Panc1 (cell line): ENCODE measurements at regions not wholly inside any gene's neighbourhood (a gene's known extent, or its start where the extent isn't known, plus 50 kb on each side); places are given as distances from the start of the nearest gene placed in this dataset.

Experiments used
- CTCF ChIP-seq: fragments of 450-650 bp; IDR thresholded peaks from 2 replicates; pipeline ENCODE4 v1.5.1; 2017; ENCODE audit warnings: mild to moderate bottlenecking
- POLR2AphosphoS5 ChIP-seq: IDR thresholded peaks from 2 replicates; pipeline ENCODE4 v1.6.1; 2012; ENCODE audit warnings: mild to moderate bottlenecking, low read depth, low read length, moderate library complexity
- REST ChIP-seq, 2 experiments: IDR thresholded peaks; 2 replicates each; pipeline ENCODE4 v1.6.1; 2011 to 2012; ENCODE audit warnings: low read depth in 2 of 2, control low read depth in 1 of 2, low read length in 1 of 2, mild to moderate bottlenecking in 1 of 2, moderate library complexity in 1 of 2; ENCODE audit not compliant: insufficient read depth in 1 of 2
- SIN3A ChIP-seq: IDR thresholded peaks from 2 replicates; pipeline ENCODE4 v1.6.1; 2012; ENCODE audit warnings: low read depth, mild to moderate bottlenecking, low read length, moderate library complexity, borderline replicate concordance; ENCODE audit not compliant: insufficient read depth
- TCF7L2 ChIP-seq: IDR thresholded peaks from 2 replicates; pipeline ENCODE4 v1.6.1; 2011; ENCODE audit warnings: mild to moderate bottlenecking, low read depth, low read length, inconsistent platforms

- TF ChIP-seq CTCF (no peak), TCF7L2 (no peak), REST (IDR thresholded peaks at IDR 0.05; ENCODE audit: insufficient read depth in 1 of 2, low read depth in 2 of 2, low read length in 1 of 2) (no peak), POLR2AphosphoS5 (no peak), SIN3A (no peak)
Measured at GRCh38 chr6:23280437-23280836, 711.1 kb downstream of the HDGFL1 start.
